GM12878 (cell line): ENCODE measurements at regions not wholly inside any gene's neighbourhood (a gene's known extent, or its start where the extent isn't known, plus 50 kb on each side); places are given as distances from the start of the nearest gene placed in this dataset.

Source experiments
- BHLHE40 ChIP-seq, 2 experiments: fragments of 450-650 bp in 1 of 2; IDR thresholded peaks; 2 replicates each; pipeline ENCODE4 v1.6.1; 2011 to 2017; ENCODE audit warnings: low read depth in 2 of 2, borderline replicate concordance in 1 of 2, improper control_type of control experiment in 1 of 2, low read length in 1 of 2, mild to moderate bottlenecking in 1 of 2
- EZH2 ChIP-seq: IDR thresholded peaks from 2 replicates; pipeline ENCODE4 v1.6.1; 2012; ENCODE audit warnings: low read depth, mild to moderate bottlenecking, control low read depth, inconsistent platforms, low read length, borderline replicate concordance; ENCODE audit not compliant: control insufficient read depth
- TAF1 ChIP-seq: IDR thresholded peaks from 2 replicates; pipeline ENCODE4 v1.6.1; 2011; ENCODE audit warnings: mild to moderate bottlenecking, low read depth, low read length, borderline replicate concordance
- ZBED1 ChIP-seq: IDR thresholded peaks from 2 replicates; pipeline ENCODE4 v1.6.1; 2016; ENCODE audit warnings: borderline replicate concordance
- TF ChIP-seq, protein P1 (sequence below): IDR thresholded peaks from 2 replicates; pipeline ENCODE4 v1.6.1; 2011; ENCODE audit warnings: mild to moderate bottlenecking, low read depth, low read length, moderate library complexity; ENCODE audit not compliant: insufficient replicate concordance
- TF ChIP-seq, protein P2 (sequence below): fragments of 150-350 bp; IDR thresholded peaks from 2 replicates; pipeline ENCODE4 v1.6.1; 2016; ENCODE audit warnings: low read depth, low read length
- TF ChIP-seq, protein P3 (sequence below): IDR thresholded peaks from 2 replicates; pipeline ENCODE4 v1.6.1; 2012; ENCODE audit warnings: mild to moderate bottlenecking, low read depth, low read length
- TF ChIP-seq, protein P4 (sequence below), 3 experiments: IDR thresholded peaks in 2 of 3; conservative IDR thresholded peaks in 1 of 3; 2 replicates each; pipeline ENCODE4 v1.5.1; 2011; ENCODE audit warnings: low read depth in 3 of 3, low read length in 3 of 3, mild to moderate bottlenecking in 3 of 3, control low read depth in 2 of 3, moderate library complexity in 2 of 3, inconsistent platforms in 1 of 3, mixed read lengths in 1 of 3; ENCODE audit not compliant: control insufficient read depth in 2 of 3, insufficient read depth in 1 of 3; ENCODE audit errors: extremely low read depth in 1 of 3

DNA sequence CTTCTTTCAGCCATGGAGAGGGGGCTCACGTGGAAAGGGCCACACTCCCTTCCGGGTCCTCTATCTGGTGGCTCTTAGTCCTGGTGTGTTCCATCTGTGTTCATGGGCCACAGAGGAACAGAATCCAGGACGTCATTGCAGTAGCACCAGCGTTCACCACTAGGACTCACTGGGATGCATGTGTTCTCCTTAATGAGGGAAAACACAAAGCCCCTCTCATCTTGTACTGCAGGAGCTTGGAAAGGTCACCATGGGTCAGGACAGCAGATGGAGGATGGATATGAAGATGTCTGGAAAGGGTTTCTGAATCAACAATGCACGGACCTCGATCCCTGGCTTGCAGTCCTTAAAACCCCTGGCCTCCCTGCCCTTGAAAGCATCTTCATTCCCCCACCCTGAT lies 113.8 kb upstream of the THY1 start:
- TF ChIP-seq TAF1 (no peak), BHLHE40 (IDR thresholded peaks at IDR 0.05; ENCODE audit: borderline replicate concordance in 1 of 2, low read depth in 2 of 2, low read length in 1 of 2) (no peak), EZH2 (no peak), ZBED1 (no peak)
- TF ChIP-seq, protein P1, sequence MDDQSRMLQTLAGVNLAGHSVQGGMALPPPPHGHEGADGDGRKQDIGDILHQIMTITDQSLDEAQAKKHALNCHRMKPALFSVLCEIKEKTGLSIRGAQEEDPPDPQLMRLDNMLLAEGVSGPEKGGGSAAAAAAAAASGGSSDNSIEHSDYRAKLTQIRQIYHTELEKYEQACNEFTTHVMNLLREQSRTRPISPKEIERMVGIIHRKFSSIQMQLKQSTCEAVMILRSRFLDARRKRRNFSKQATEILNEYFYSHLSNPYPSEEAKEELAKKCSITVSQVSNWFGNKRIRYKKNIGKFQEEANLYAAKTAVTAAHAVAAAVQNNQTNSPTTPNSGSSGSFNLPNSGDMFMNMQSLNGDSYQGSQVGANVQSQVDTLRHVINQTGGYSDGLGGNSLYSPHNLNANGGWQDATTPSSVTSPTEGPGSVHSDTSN: no peak
- TF ChIP-seq, protein P2, sequence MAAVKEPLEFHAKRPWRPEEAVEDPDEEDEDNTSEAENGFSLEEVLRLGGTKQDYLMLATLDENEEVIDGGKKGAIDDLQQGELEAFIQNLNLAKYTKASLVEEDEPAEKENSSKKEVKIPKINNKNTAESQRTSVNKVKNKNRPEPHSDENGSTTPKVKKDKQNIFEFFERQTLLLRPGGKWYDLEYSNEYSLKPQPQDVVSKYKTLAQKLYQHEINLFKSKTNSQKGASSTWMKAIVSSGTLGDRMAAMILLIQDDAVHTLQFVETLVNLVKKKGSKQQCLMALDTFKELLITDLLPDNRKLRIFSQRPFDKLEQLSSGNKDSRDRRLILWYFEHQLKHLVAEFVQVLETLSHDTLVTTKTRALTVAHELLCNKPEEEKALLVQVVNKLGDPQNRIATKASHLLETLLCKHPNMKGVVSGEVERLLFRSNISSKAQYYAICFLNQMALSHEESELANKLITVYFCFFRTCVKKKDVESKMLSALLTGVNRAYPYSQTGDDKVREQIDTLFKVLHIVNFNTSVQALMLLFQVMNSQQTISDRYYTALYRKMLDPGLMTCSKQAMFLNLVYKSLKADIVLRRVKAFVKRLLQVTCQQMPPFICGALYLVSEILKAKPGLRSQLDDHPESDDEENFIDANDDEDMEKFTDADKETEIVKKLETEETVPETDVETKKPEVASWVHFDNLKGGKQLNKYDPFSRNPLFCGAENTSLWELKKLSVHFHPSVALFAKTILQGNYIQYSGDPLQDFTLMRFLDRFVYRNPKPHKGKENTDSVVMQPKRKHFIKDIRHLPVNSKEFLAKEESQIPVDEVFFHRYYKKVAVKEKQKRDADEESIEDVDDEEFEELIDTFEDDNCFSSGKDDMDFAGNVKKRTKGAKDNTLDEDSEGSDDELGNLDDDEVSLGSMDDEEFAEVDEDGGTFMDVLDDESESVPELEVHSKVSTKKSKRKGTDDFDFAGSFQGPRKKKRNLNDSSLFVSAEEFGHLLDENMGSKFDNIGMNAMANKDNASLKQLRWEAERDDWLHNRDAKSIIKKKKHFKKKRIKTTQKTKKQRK: no peak
- TF ChIP-seq, protein P3, sequence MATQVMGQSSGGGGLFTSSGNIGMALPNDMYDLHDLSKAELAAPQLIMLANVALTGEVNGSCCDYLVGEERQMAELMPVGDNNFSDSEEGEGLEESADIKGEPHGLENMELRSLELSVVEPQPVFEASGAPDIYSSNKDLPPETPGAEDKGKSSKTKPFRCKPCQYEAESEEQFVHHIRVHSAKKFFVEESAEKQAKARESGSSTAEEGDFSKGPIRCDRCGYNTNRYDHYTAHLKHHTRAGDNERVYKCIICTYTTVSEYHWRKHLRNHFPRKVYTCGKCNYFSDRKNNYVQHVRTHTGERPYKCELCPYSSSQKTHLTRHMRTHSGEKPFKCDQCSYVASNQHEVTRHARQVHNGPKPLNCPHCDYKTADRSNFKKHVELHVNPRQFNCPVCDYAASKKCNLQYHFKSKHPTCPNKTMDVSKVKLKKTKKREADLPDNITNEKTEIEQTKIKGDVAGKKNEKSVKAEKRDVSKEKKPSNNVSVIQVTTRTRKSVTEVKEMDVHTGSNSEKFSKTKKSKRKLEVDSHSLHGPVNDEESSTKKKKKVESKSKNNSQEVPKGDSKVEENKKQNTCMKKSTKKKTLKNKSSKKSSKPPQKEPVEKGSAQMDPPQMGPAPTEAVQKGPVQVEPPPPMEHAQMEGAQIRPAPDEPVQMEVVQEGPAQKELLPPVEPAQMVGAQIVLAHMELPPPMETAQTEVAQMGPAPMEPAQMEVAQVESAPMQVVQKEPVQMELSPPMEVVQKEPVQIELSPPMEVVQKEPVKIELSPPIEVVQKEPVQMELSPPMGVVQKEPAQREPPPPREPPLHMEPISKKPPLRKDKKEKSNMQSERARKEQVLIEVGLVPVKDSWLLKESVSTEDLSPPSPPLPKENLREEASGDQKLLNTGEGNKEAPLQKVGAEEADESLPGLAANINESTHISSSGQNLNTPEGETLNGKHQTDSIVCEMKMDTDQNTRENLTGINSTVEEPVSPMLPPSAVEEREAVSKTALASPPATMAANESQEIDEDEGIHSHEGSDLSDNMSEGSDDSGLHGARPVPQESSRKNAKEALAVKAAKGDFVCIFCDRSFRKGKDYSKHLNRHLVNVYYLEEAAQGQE: no peak
- TF ChIP-seq, protein P4, sequence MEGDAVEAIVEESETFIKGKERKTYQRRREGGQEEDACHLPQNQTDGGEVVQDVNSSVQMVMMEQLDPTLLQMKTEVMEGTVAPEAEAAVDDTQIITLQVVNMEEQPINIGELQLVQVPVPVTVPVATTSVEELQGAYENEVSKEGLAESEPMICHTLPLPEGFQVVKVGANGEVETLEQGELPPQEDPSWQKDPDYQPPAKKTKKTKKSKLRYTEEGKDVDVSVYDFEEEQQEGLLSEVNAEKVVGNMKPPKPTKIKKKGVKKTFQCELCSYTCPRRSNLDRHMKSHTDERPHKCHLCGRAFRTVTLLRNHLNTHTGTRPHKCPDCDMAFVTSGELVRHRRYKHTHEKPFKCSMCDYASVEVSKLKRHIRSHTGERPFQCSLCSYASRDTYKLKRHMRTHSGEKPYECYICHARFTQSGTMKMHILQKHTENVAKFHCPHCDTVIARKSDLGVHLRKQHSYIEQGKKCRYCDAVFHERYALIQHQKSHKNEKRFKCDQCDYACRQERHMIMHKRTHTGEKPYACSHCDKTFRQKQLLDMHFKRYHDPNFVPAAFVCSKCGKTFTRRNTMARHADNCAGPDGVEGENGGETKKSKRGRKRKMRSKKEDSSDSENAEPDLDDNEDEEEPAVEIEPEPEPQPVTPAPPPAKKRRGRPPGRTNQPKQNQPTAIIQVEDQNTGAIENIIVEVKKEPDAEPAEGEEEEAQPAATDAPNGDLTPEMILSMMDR (IDR thresholded peaks at IDR 0.05 in 2 of 3, conservative IDR thresholded peaks at IDR 0.05 in 1 of 3; ENCODE audit: control insufficient read depth in 2 of 3, extremely low read depth in 1 of 3, insufficient read depth in 1 of 3, low read depth in 3 of 3, low read length in 3 of 3): no peak
